Fibroblast of skin of abdomen (primary cell): ENCODE measurements at regions not wholly inside any gene's neighbourhood (a gene's known extent, or its start where the extent isn't known, plus 50 kb on each side); places are given as distances from the start of the nearest gene placed in this dataset.
"Not testable (repeated sequence)": the region's sequence is repeated elsewhere in the genome, so short reads cannot be mapped to it uniquely, and the experiment has no call there.

ENCODE experiments used
- DNase-seq: peaks from one replicate; pipeline ENCODE4 v3.0.0-alpha.2; 2013

GRCh38 chr7:79775911-79776310, 322.4 kb upstream of the MAGI2 start:
- DNase-seq, result no peak

- peak; percentile 28 for DNase-seq
Observed at GRCh38 chr7:79774150-79774549, 320.7 kb upstream of the MAGI2 start.

GRCh38 chr7:79770970-79771369, 317.5 kb upstream of the MAGI2 start:
- no peak for DNase-seq

DNA sequence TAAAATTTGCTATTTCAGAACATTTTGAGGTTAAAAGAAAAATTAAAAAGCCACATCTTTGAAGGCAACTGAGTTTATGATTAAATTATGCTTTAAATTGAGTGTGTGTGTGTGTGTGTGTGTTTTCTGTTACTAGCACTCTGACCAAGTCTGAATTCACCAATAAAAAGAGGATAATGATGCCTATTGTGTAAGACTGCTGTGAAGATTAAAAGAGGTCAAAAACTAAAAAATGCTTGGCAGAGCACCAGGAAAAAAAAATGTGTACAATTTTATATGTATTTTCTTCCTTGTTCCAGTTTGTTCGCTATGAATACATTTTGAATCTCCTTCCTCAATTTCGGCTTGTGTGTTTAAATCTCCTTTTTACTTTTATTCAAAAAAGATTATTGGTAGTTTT, 316.6 kb upstream of the MAGI2 start:
- no peak for DNase-seq

DNA sequence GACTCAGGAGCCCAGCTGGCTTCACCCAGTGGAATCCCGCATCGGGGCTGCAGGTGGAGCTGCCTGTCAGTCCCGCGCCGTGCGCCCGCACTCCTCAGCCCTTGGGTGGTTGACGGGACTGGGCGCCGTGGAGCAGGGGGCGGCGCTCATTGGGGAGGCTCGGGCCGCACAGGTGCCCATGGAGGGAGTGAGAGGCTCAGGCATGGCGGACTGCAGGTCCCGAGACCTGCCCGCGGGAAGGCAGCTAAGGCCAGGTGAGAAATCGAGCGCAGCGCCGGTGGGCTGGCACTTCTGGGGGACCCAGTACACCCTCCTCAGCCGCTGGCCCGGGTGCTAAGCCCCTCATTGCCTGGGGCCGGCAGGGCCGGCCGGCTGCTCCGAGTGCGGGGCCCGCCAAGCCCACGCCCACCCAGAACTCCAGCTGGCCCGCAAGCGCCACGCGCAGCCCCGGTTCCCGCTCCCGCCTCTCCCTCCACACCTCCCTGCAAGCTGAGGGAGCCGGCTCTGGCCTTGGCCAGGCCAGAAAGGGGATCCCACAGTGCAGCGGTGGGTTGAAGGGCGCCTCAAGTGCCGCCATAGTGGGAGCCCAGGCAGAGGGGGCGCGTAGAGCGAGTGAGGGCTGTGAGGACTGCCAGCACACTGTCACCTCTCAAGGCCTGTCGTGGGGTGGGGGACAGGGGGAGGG, 314.6 kb upstream of the MAGI2 start:
- DNase-seq, result not testable (repeated sequence)

DNA sequence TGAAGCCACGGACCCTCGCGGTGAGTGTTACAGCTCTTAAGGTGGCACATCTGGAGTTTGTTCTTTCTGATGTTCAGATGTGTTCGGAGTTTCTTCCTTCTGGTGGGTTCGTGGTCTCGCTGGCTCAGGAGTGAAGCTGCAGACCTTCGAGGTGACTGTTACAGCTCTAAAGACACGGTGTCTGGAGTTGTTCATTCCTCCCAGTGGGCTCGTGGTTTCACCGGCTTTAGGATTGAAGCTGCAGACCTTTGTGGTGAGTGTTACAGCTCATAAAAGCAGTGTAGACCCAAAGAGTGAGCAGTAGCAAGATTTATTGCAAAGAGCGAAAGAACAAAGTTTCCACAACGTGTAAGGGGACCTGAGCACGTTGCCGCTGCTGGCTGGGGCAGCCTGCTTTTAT, 313.7 kb upstream of the MAGI2 start:
- not testable (repeated sequence) for DNase-seq

- DNase-seq, result no peak
Observed at GRCh38 chr7:79761876-79762429, 308.5 kb upstream of the MAGI2 start.

- DNase-seq, result not testable (repeated sequence)
Observed at GRCh38 chr7:79750941-79751340, 297.5 kb upstream of the MAGI2 start.

GRCh38 chr7:79749856-79750255, 296.4 kb upstream of the MAGI2 start:
- DNase-seq, result no peak

- DNase-seq, result no peak
Observed at GRCh38 chr7:79741684-79742083, 288.2 kb upstream of the MAGI2 start.

- no peak for DNase-seq
Observed at GRCh38 chr7:79740076-79740475, 286.6 kb upstream of the MAGI2 start.

DNA sequence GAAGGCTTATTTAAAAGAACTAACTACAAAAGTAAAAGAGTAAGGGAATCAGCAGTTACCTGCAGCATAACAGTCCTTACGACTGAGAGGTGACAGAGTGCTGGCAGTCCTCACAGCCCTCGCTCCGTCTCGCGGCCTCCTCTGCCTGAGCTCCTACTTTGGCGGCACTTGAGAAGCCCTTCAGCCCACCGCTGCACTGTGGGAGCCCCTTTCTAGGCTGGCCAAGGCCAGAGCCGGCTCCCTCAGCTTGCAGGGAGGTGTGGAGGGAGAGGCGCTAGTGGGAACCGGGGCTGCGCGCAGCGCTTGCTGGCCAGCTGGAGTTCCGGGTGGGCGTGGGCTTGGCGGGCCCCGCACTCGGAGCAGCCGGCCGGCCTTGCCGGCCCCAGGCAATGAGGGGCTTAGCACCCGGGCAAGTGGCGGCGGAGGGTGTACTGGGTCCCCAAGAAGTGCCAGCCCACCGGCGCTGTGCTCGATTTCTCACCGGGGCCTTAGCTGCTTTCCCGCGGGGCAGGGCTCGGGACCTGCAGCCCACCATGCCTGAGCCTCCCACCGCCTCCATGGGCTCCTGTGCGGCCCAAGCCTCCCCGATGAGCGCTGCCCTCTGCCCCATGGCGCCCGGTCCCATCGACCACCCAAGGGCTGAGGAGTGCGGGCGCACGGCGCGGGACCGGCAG, 285.7 kb upstream of the MAGI2 start:
- DNase-seq, result not testable (repeated sequence)

DNA sequence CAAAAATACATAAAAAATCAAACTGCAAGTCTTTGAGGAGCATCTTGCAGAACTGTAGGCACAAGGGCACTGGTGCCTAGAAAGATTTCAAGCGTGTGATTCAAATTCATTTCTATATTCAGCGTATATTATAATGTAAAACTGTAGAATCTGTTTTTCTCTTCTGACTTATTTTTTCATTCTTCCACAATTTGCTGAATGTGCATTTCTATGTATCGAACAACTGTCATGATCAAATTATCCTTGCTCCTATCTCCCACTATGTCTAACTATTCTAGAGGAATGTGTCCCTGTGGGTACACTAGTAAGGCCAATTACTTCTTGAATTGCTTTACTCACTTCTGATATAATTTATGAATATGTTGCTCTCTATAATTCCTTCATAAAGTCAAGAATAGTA, 283.0 kb upstream of the MAGI2 start:
- DNase-seq, result no peak

GRCh38 chr7:79735012-79735411, 281.5 kb upstream of the MAGI2 start:
- no peak for DNase-seq

GRCh38 chr7:79734181-79734580, 280.7 kb upstream of the MAGI2 start:
- no peak for DNase-seq

DNA sequence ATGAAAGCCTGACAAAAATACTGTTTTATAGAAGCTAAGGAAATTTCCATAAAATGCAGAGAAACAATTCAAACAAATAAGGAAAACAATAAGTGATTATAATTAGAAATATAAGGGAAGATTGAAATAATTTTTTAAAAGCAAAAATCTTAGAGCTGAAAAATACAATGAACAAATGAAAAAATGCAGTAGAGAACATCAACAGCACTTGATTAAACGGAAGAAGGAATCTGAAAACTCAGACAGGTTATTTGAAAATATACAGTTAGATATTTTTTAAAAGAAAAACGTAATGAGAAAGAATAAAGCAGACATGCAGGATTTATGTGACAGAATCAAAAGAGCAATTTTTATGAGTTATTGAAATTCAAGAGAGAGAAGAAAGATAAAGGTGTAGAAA, 279.1 kb upstream of the MAGI2 start:
- no peak for DNase-seq

DNA sequence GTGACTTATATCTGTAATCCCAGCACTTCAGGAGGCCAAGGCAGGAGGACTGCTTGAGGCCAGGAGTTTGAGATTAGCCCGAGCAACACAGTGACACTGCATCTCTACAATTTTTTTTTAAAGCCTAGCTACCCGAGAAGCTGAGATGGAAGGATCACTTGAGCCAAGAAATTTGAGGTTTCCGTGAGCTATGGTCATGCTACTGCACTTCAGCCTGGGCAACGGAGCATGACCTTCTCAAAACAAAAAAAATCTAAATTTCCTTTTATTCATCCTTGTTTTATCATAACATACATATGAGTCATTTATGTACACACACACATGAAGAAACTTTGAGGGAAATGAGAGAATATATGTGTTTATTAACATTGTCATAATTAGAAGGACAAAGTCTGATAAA, 277.5 kb upstream of the MAGI2 start:
- no peak for DNase-seq

GRCh38 chr7:79723833-79724618, 270.6 kb upstream of the MAGI2 start:
- peak; percentile 11 for DNase-seq

- DNase-seq, result no peak
Observed at GRCh38 chr7:79722217-79722616, 268.8 kb upstream of the MAGI2 start.

DNA sequence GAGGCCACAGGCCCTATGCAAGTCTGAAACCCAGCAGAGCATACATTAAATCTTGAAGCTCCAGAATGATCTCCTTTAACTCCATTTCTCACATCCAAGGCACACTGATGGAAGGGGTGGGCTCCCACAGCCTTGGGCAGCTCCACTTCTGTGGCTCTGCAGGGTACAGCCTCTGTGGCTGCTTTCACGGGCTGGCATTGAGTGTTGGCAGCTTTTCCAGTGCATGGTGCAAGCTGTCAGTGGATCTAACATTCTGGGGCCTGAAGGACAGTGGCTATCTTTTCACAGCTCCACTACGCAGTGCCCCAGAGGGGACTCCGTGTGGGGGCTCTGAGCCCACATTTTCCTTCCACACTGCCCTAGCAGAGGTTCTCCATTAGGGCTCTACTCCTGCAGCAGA, 265.7 kb upstream of the MAGI2 start:
- no peak for DNase-seq

DNA sequence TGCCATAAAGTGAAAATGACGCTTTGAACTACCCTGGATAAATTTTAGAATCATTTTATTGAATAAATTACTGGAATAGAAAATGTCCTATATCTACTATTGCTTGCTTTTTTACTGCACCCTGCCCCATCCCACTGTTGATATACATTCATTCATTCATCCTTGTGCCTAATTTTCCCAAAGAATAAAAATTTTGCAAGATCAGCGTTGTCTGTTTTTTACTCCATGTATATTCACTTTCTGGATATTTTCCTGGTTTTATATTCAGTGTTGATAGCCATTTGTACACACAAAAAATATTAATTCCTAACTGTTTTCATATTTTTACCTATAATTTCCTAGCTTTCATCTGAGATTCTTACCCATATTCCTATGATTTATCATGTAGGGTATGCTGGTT, 262.9 kb upstream of the MAGI2 start:
- no peak for DNase-seq

DNA sequence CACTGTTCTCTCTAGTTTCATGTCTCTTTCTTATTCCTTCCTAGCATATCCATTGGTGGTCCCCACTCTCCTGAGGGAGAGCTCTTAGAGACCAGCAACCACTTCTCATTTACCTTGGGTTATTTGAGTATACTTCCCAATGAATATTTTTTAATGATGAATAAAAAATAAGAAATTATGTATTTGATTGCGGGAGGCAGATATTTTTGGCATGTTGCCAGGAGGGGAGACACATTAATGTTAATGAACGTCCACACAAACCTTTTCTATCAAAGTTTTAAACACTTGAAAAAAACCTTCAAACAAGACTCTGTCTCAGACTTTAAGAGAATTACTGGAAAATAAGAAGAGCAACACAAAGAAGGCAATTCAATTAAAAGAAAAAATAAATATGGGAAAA, 260.6 kb upstream of the MAGI2 start:
- no peak for DNase-seq

DNA sequence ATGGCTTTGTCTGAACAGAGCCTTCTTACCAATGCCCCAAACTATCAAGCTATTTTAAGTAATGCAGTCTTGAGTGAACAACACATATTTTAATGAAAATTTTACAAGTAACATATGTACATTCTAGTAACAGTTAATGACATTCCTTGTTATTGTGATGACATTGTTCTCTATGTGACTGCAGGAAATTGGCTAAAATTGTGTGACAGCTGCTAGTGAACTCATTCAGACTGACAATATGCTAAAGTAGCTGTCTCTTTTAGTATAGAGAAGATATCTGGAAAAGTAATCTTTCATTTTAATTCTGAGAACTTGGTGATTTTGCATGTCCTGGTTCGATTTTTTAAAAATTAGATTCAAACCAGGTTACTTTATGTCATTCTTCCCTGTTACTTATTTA, 259.8 kb upstream of the MAGI2 start:
- no peak for DNase-seq
